Central memory CD8-positive, alpha-beta T cell (primary cell): ENCODE measurements at regions not wholly inside any gene's neighbourhood (a gene's known extent, or its start where the extent isn't known, plus 50 kb on each side); places are given as distances from the start of the nearest gene placed in this dataset.

Experiments used
- ATAC-seq: fragments of 150-1000 bp; cut with Tn5 transposase; replicated peaks from 2 replicates; pipeline ENCODE4 v1.10.0; 2022; ENCODE audit warnings: mild to moderate bottlenecking, moderate FRiP score, moderate number of reproducible peaks; ENCODE audit not compliant: poor library complexity, severe bottlenecking; ENCODE audit errors: extremely low read depth
- DNase-seq, 2 donors: peaks; one replicate each; pipeline ENCODE4 v3.0.0; 2021; ENCODE audit warnings: low spot score in 2 of 2
- H3K27ac Mint-ChIP-seq: one replicate; pipeline ENCODE4 v1.8.0; 2022; ENCODE audit warnings: low read depth, mild to moderate bottlenecking, moderate library complexity, mixed read lengths
- H3K27me3 Mint-ChIP-seq: one replicate; pipeline ENCODE4 v1.8.0; 2022; ENCODE audit warnings: mixed read lengths
- H3K36me3 Mint-ChIP-seq: one replicate; pipeline ENCODE4 v1.8.0; 2022; ENCODE audit warnings: mild to moderate bottlenecking, moderate library complexity, mixed read lengths; ENCODE audit not compliant: insufficient read depth
- H3K4me1 Mint-ChIP-seq: one replicate; pipeline ENCODE4 v1.8.0; 2022; ENCODE audit warnings: mixed read lengths
- H3K4me3 Mint-ChIP-seq: one replicate; pipeline ENCODE4 v1.8.0; 2022; ENCODE audit warnings: mild to moderate bottlenecking, moderate library complexity, mixed read lengths
- H3K9me3 Mint-ChIP-seq: one replicate; pipeline ENCODE4 v1.8.0; 2022; ENCODE audit warnings: mixed read lengths

- Mint-ChIP-seq H3K27me3 (no peaks in the 10 kb centered on the region), H3K27ac (no peak overlapping the region), H3K9me3 (no peaks in the 10 kb centered on the region), H3K36me3 (no peaks in the 10 kb centered on the region), H3K4me3 (no peak overlapping the region), H3K4me1 (no peaks in the 10 kb centered on the region)
- DNase-seq (no peak), ATAC-seq (no peak)
Observed at GRCh38 chr6:140601021-140601808, 1226.8 kb upstream of the CITED2 start.

GRCh38 chr6:140599916-140600315 lies 1225.5 kb upstream of the CITED2 start:
- Mint-ChIP-seq H3K9me3 (no peaks in the 10 kb centered on the region), H3K4me1 (no peaks in the 10 kb centered on the region), H3K27me3 (no peaks in the 10 kb centered on the region), H3K27ac (no peak overlapping the region), H3K36me3 (no peaks in the 10 kb centered on the region), H3K4me3 (no peak overlapping the region)
- no peak for ATAC-seq
- no peak for DNase-seq

- no peak for DNase-seq
- Mint-ChIP-seq H3K36me3 (no peaks in the 10 kb centered on the region), H3K4me3 (no peak overlapping the region), H3K9me3 (peaks cover 6% of the 10 kb centered on the region), H3K27ac (no peak overlapping the region), H3K27me3 (no peaks in the 10 kb centered on the region), H3K4me1 (no peaks in the 10 kb centered on the region)
- no peak for ATAC-seq
Observed at GRCh38 chr6:140597181-140597580, 1222.7 kb upstream of the CITED2 start.

DNA sequence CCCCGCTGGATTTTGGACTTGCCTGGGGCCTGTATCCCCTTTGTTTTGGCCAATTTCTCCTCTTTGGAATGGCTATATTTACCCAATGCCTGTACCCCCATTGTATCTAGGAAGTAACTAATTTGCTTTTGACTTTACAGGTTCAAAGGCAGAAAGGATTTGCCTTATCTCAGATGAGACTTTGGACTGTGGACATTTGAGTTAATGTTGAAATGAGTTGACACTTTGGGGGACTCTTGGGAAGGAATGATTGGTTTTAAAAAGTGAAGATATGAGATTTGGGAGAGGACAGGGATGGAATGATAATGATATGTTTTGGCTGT lies 1220.3 kb upstream of the CITED2 start:
- H3K27ac Mint-ChIP-seq = no peak overlapping the region
- peaks cover 6% of the 10 kb centered on the region for H3K9me3 Mint-ChIP-seq
- H3K4me1 Mint-ChIP-seq = no peaks in the 10 kb centered on the region
- H3K36me3 Mint-ChIP-seq = no peaks in the 10 kb centered on the region
- no peaks in the 10 kb centered on the region for H3K27me3 Mint-ChIP-seq
- ATAC-seq (no peak), DNase-seq (no peak)
- H3K4me3 Mint-ChIP-seq = no peak overlapping the region

DNA sequence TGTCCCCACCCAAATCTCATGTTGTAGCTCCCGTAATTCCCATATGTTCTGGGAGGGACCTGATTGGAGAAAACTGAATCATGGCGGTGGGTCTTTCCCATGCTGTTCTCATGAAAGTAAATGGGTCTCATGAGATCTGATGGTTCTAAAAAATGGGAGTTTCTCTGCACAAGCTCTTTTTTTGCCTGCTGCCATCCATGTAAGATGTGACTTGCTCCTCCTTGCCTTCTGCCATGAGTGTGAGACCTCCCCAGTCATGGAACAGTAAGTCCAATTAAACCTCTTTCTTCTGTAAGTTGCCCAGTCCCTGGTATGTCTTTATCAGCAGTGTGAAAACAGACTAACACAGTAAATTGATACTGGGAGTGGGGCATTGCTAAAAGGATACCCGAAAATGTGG lies 1218.4 kb upstream of the CITED2 start:
- no peaks in the 10 kb centered on the region for H3K4me1 Mint-ChIP-seq
- H3K4me3 Mint-ChIP-seq = no peak overlapping the region
- no peaks in the 10 kb centered on the region for H3K27me3 Mint-ChIP-seq
- no peak for DNase-seq
- H3K36me3 Mint-ChIP-seq = no peaks in the 10 kb centered on the region
- H3K27ac Mint-ChIP-seq = no peak overlapping the region
- no peak for ATAC-seq
- H3K9me3 Mint-ChIP-seq = peaks cover 6% of the 10 kb centered on the region

- ATAC-seq (no peak), DNase-seq (no peak)
- no peak overlapping the region for H3K27ac Mint-ChIP-seq
- H3K9me3 Mint-ChIP-seq = peaks cover 8% of the 10 kb centered on the region
- H3K27me3 Mint-ChIP-seq = no peaks in the 10 kb centered on the region
- no peak overlapping the region for H3K4me3 Mint-ChIP-seq
- H3K4me1 Mint-ChIP-seq = no peaks in the 10 kb centered on the region
- H3K36me3 Mint-ChIP-seq = no peaks in the 10 kb centered on the region
Observed at GRCh38 chr6:140590641-140591040, 1216.2 kb upstream of the CITED2 start.

DNA sequence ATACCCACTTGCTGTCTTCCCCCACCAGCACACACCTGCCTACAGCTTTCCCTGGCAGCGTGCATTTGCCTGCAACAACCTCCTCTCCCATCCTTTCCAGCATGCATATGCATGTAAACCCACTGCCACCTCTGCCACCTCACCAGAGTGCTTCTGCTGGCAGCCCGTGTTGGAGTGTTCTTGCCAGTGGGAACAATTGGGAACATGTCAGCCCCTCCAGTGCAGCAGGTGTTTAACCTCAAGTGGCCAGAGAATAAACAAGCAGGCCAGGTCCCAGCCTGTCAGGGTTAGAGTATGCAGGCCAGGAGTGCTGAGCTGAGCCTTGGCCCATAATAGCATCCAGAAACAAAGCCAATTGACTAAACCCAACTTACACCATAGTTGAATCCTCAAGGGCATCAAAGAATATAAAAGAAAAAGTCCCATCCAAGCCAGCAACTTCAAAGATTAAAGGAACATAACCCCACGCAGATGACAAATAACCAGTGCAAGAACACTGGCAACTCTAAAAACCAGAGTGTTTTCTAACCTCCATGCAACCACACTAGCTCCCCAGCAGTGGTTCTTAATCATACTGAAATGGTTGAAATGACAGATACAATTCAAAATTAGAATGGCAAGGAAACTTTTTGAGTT lies 1212.1 kb upstream of the CITED2 start:
- no peak overlapping the region for H3K4me3 Mint-ChIP-seq
- no peak for DNase-seq
- peak overlapping the region; percentile 13 for H3K27ac Mint-ChIP-seq
- H3K36me3 Mint-ChIP-seq = no peaks in the 10 kb centered on the region
- H3K4me1 Mint-ChIP-seq = no peaks in the 10 kb centered on the region
- ATAC-seq = no peak
- H3K27me3 Mint-ChIP-seq = no peaks in the 10 kb centered on the region
- H3K9me3 Mint-ChIP-seq = peaks cover 5% of the 10 kb centered on the region

DNA sequence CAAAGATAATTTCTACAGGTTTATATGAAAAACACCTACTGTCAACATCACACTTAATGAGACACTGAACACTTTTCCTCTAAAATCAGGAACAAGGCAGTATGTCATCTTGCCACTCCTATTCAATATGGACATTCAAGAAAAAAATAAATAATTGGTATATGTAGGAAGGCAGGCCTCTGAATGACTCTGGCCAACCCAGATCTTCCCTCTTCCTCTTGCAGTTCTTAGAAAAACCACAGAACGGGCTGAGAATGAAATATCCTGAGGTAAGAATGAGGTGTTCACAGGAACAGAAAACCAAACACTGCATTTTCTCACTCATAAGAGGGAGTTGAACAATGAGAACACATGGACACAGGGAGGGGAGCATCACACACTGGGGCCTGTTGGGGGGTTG lies 1207.2 kb upstream of the CITED2 start:
- ATAC-seq = no peak
- DNase-seq = no peak
- Mint-ChIP-seq H3K4me3 (no peak overlapping the region), H3K4me1 (no peaks in the 10 kb centered on the region), H3K9me3 (peaks cover 5% of the 10 kb centered on the region), H3K36me3 (no peaks in the 10 kb centered on the region), H3K27me3 (peaks cover 17% of the 10 kb centered on the region), H3K27ac (no peak overlapping the region)

- no peaks in the 10 kb centered on the region for H3K9me3 Mint-ChIP-seq
- no peak for ATAC-seq
- no peaks in the 10 kb centered on the region for H3K4me1 Mint-ChIP-seq
- no peak overlapping the region for H3K27ac Mint-ChIP-seq
- H3K4me3 Mint-ChIP-seq = no peak overlapping the region
- H3K36me3 Mint-ChIP-seq = no peaks in the 10 kb centered on the region
- no peak for DNase-seq
- H3K27me3 Mint-ChIP-seq = peaks cover 21% of the 10 kb centered on the region
Observed at GRCh38 chr6:140579918-140580317, 1205.5 kb upstream of the CITED2 start.

DNA sequence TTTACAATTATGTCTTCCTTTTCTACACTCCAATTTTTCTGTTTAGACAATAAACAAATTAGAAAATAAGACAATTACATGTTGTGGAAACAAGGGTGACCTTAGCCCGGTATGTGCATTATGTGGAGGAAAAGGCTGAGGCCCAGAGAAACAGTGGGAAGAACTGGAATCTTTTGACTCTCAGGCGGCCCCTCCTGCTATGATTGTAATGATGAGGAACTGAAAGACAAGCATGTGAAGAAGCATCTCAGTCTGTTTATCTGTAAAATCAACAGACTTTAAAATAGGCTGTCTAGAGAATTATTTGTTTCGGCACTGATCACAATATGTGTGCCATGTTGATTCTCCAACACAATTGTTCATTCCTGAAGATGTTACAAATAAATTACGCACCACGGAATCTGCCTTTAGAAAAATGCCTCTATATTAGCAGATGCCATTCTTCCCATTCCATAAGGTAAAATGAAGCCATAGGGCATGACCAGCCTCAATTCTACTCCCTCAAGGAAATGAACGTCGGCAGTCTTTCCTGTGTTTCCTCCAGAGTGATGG lies 1201.6 kb upstream of the CITED2 start:
- no peak overlapping the region for H3K27ac Mint-ChIP-seq
- no peaks in the 10 kb centered on the region for H3K4me1 Mint-ChIP-seq
- H3K36me3 Mint-ChIP-seq = no peaks in the 10 kb centered on the region

GRCh38 chr6:140572867-140573266 lies 1198.4 kb upstream of the CITED2 start:
- peaks cover 2% of the 10 kb centered on the region for H3K36me3 Mint-ChIP-seq

More for the DNA sequence above, 1201.6 kb upstream of the CITED2 start:
- DNase-seq = no peak
- ATAC-seq = no peak
- no peak overlapping the region for H3K4me3 Mint-ChIP-seq
- no peaks in the 10 kb centered on the region for H3K9me3 Mint-ChIP-seq
- H3K27me3 Mint-ChIP-seq = peaks cover 21% of the 10 kb centered on the region

GRCh38 chr6:140572129-140572528 lies 1197.7 kb upstream of the CITED2 start:
- H3K27me3 Mint-ChIP-seq = peaks cover 18% of the 10 kb centered on the region

More at GRCh38 chr6:140572867-140573266, 1198.4 kb upstream of the CITED2 start:
- no peak for ATAC-seq
- no peak for DNase-seq
- Mint-ChIP-seq H3K27me3 (peaks cover 18% of the 10 kb centered on the region), H3K9me3 (no peaks in the 10 kb centered on the region), H3K27ac (no peak overlapping the region), H3K4me1 (no peaks in the 10 kb centered on the region), H3K4me3 (no peak overlapping the region)

GRCh38 chr6:140571145-140571544 lies 1196.7 kb upstream of the CITED2 start:
- ATAC-seq (no peak), DNase-seq (no peak)
- Mint-ChIP-seq H3K27me3 (peaks cover 9% of the 10 kb centered on the region), H3K9me3 (no peaks in the 10 kb centered on the region), H3K4me3 (no peak overlapping the region), H3K36me3 (peaks cover 2% of the 10 kb centered on the region), H3K27ac (no peak overlapping the region), H3K4me1 (no peaks in the 10 kb centered on the region)

More at GRCh38 chr6:140572129-140572528, 1197.7 kb upstream of the CITED2 start:
- Mint-ChIP-seq H3K27ac (no peak overlapping the region), H3K4me3 (no peak overlapping the region), H3K4me1 (no peaks in the 10 kb centered on the region), H3K36me3 (peaks cover 2% of the 10 kb centered on the region), H3K9me3 (no peaks in the 10 kb centered on the region)
- no peak for DNase-seq
- ATAC-seq = no peak
